ENCODE measurements at regions not wholly inside any gene's neighbourhood (a gene's known extent, or its start where the extent isn't known, plus 50 kb on each side); places are given as distances from the start of the nearest gene placed in this dataset.

DNA sequence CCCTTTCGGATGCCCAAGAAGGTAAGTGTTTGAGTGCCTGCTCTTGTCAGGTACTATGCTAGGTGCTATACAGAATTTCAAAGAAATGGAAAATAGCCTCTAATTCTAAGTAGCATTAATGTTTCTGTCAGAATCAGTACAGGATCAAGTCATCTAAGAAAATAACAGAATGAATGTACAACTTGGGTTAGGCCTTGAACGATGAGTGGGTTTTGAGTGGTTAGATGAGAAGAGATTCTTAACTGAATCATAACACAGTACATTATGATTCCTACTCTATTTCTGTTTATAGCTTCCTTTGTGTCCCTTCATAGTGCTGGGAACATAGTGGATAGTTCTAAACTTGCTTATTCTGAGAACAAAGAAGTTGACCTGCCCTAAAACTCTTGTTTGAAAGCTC lies 253.9 kb downstream of the GLUD2 start:
- H3K4me1 Mint-ChIP-seq (ENCODE audit: low read depth) = no peaks in the 10 kb centered on the region
- no peaks in the 10 kb centered on the region for H3K9me3 Mint-ChIP-seq
- H3K27ac Mint-ChIP-seq = no peak overlapping the region
- no peaks in the 10 kb centered on the region for H3K36me3 Mint-ChIP-seq (ENCODE audit: low read depth)
- H3K4me3 Mint-ChIP-seq = no peak overlapping the region
- intact Hi-C loops (cut with micrococcal nuclease) = no loop called here
- no peaks in the 10 kb centered on the region for H3K27me3 Mint-ChIP-seq

DNA sequence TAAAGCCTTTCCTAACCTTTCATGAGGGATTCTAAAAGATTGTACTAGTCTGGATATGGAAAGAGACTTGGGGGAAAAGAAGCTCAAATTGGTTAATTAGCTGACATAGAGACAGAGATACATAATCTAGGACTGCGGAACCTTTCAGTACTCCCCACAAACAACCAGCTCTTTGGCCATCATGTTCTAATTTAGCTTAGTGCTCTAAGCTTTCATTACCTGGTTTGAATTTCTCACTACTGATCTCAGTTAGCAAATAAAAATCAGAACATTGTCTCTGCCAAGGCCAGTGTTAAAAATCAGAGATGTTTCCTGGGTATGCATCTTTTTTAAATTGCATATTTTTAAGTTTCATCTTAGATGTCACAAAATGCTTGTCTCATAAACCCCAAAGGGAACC lies 254.4 kb downstream of the GLUD2 start:
- no peaks in the 10 kb centered on the region for H3K27me3 Mint-ChIP-seq
- no peaks in the 10 kb centered on the region for H3K4me1 Mint-ChIP-seq (ENCODE audit: low read depth)
- intact Hi-C loops (cut with micrococcal nuclease) = no loop called here
- H3K27ac Mint-ChIP-seq = no peak overlapping the region
- no peaks in the 10 kb centered on the region for H3K9me3 Mint-ChIP-seq
- no peaks in the 10 kb centered on the region for H3K36me3 Mint-ChIP-seq (ENCODE audit: low read depth)
- H3K4me3 Mint-ChIP-seq = no peak overlapping the region

DNA sequence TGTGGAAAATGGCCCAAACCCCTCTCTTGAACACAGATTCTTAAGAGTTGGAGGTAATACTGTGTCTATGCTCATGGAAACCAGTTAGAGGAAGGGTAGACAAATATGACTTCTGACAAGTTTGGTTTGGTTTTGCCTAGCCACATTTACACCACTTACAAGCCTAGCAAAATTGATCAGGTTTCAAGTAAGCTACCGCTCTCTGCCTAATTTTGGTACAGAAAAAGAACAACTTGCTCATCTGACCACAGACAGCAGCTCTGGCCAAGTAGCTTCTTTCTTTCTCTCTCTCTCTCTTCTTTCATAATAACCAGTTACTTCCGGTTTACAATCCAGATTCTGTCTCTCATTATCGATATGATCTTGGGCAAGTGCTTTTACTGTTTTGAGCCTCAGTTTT lies 260.0 kb downstream of the GLUD2 start:
- no peak overlapping the region for H3K27ac Mint-ChIP-seq
- no peaks in the 10 kb centered on the region for H3K4me1 Mint-ChIP-seq (ENCODE audit: low read depth)
- no peak overlapping the region for H3K4me3 Mint-ChIP-seq
- intact Hi-C loops (cut with micrococcal nuclease) = no loop called here
- H3K36me3 Mint-ChIP-seq (ENCODE audit: low read depth) = no peaks in the 10 kb centered on the region
- H3K9me3 Mint-ChIP-seq = no peaks in the 10 kb centered on the region
- H3K27me3 Mint-ChIP-seq = no peaks in the 10 kb centered on the region

DNA sequence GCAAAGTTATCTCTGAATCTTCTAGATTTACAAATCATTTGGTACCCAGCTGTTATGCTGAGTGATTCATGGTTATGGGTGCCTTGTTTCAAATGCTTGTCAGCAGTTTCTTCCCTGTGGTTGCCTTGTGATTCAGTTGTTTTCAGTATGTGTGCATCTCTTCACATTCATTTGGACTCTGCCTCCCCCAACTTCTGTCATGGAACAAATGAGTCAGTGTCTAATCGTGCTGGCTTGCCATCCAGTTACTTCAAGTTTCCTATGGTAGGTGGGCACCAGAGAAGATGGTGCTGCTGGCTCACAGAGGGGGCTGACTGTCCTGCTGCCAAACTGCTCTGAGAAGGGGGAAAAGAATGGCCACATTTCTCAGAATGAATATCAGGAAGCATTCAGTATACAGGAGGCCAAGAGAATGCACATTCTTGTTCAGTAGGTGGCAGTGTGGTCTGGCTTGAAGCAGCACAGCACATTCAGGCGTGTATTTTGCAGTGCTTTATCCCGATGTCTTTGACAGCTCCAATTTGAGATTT lies 260.9 kb downstream of the GLUD2 start:
- Mint-ChIP-seq H3K27me3 (no peaks in the 10 kb centered on the region), H3K4me3 (no peak overlapping the region), H3K36me3 (ENCODE audit: low read depth) (no peaks in the 10 kb centered on the region), H3K9me3 (no peaks in the 10 kb centered on the region), H3K27ac (no peak overlapping the region), H3K4me1 (ENCODE audit: low read depth) (no peaks in the 10 kb centered on the region)
- intact Hi-C loops (cut with micrococcal nuclease) = no loop called here

DNA sequence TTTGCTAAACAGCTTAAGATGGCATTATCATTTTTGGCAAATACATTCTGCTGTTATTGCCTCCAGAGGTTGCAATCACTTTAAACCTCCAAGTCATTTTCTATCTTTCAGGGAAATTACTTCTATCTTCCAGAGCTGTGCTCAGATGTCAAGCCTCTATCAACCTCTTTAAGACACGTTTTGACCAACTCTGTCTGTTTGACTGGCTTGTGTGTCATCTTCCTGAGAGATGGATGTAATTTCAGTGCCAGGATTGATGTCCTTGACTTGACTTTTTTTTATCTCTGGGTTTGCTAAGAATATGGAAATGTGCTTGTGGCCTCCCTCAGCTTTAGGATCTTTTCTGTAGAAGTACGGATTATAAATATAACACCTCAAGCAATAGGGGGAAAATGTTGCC lies 263.4 kb downstream of the GLUD2 start:
- intact Hi-C loops (cut with micrococcal nuclease) = no loop called here
- Mint-ChIP-seq H3K4me1 (ENCODE audit: low read depth) (no peaks in the 10 kb centered on the region), H3K27ac (no peak overlapping the region), H3K27me3 (no peaks in the 10 kb centered on the region), H3K4me3 (no peak overlapping the region), H3K9me3 (no peaks in the 10 kb centered on the region), H3K36me3 (ENCODE audit: low read depth) (no peaks in the 10 kb centered on the region)

DNA sequence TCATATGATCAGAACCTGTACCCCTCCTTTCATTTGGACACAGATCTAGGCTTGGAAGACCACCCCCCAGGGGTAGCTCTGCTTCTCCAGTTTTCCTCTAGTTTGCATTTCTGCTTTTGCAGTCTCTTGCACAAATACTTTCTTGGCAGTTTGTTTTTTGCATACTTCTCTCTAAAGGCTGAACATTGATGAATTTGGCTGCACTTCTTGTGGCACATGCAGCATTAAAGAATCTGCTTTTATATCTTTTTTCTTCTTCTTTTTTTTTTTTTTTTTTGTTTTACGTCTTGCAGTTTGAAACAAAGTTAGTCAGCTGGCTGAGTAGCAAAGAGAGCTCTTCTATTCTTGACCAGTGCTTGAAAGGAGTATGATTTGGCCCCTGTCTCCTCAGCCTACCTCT lies 273.0 kb downstream of the GLUD2 start:
- Mint-ChIP-seq H3K4me1 (ENCODE audit: low read depth) (no peaks in the 10 kb centered on the region), H3K27me3 (no peaks in the 10 kb centered on the region), H3K27ac (no peak overlapping the region), H3K4me3 (no peak overlapping the region), H3K9me3 (no peaks in the 10 kb centered on the region), H3K36me3 (ENCODE audit: low read depth) (no peaks in the 10 kb centered on the region)
- intact Hi-C loops (cut with micrococcal nuclease) = no loop called here

DNA sequence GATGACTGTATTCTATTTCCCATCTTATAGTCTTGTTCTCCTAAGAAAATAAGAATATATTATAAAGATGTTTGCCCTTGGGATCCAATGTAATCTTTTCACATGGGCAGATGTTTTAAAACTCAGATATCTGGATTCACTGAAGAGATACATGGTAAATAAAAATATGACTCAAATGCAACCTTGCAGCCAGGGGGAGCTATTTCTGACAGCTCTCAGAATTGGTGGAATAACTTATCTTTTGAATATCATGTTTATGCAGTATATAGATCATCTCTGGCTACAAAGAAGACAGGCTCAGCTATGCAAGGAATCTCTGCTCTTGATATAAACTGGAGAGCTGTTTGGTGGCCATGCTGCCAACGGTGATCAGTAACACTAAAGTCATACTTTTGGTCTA lies 274.7 kb downstream of the GLUD2 start:
- no peaks in the 10 kb centered on the region for H3K4me1 Mint-ChIP-seq (ENCODE audit: low read depth)
- H3K4me3 Mint-ChIP-seq = no peak overlapping the region
- H3K9me3 Mint-ChIP-seq = no peaks in the 10 kb centered on the region
- H3K27ac Mint-ChIP-seq = no peak overlapping the region
- H3K27me3 Mint-ChIP-seq = no peaks in the 10 kb centered on the region
- H3K36me3 Mint-ChIP-seq (ENCODE audit: low read depth) = no peaks in the 10 kb centered on the region
- intact Hi-C loops (cut with micrococcal nuclease) = no loop called here

DNA sequence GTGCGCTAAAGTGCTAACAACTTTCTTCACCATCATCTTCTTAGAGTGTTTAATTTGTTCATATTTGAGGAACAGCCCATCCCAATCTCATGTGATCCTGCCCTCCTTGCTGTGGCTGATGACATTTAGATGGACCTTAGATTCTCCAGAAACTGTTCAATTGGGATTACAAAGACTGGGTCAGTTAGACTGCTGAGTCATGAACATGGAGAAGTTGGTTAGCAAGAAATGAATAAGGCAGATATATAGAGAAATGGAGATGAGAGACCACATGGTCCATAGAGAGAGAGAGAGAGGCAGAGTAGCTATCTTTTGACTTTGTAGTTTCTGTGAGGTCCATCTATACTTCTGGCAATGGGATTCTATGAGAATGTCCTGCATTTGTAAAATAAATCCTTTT lies 275.9 kb downstream of the GLUD2 start:
- intact Hi-C loops (cut with micrococcal nuclease) = no loop called here
- Mint-ChIP-seq H3K27ac (no peak overlapping the region), H3K9me3 (no peaks in the 10 kb centered on the region), H3K27me3 (no peaks in the 10 kb centered on the region), H3K36me3 (ENCODE audit: low read depth) (no peaks in the 10 kb centered on the region), H3K4me3 (no peak overlapping the region), H3K4me1 (ENCODE audit: low read depth) (no peaks in the 10 kb centered on the region)

DNA sequence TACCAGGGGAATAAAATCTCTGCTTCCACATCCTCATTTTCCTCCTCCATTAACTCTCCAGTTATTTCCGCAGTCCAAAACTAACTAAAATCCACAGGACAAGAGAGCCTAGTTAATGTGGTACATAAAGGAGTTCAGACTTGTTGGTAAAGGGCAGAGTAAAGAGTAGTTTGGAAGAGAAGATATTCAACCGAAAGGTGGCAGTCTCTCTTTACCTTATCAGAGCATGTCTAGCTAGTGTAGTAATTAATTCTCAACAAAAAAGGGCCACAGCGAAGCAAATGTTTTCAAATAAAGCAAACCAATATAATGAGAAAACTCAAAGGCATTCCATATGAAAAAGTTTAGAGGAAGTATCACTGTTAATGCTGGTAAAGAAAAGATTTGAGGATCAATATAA lies 286.5 kb downstream of the GLUD2 start:
- H3K4me1 Mint-ChIP-seq (ENCODE audit: low read depth) = no peaks in the 10 kb centered on the region
- H3K9me3 Mint-ChIP-seq = no peaks in the 10 kb centered on the region
- intact Hi-C loops (cut with micrococcal nuclease) = no loop called here
- no peaks in the 10 kb centered on the region for H3K36me3 Mint-ChIP-seq (ENCODE audit: low read depth)
- no peak overlapping the region for H3K27ac Mint-ChIP-seq
- no peaks in the 10 kb centered on the region for H3K27me3 Mint-ChIP-seq
- H3K4me3 Mint-ChIP-seq = no peak overlapping the region

DNA sequence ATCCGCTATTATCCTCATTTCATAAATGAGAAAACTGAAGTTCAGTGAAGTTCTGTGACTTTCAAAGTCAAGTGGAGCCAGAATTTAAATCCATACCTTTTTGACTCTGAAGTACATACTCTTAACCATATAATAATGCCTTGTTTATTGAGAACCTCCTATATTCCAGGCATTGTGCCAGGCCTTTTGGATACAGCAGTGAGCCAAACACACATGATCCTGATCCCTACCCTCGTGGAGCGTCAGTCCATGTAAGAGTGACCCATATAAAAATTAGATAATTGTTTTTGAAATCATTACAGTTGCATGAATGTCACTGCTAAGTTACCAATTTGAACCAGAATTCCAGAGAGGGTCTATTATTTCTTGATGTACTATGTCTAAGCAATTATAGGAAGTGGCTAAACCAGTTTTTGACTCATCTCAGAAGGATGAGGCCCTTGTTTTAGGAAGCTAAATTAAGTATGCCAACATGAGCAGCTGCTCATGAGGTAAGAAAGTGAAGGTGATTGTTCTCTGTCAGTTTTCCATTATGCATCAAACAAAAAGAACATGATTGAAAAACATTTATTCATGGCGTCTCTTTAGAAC lies 289.5 kb downstream of the GLUD2 start:
- Mint-ChIP-seq H3K4me3 (no peak overlapping the region), H3K4me1 (ENCODE audit: low read depth) (no peaks in the 10 kb centered on the region), H3K27me3 (no peaks in the 10 kb centered on the region), H3K9me3 (no peaks in the 10 kb centered on the region), H3K27ac (no peak overlapping the region), H3K36me3 (ENCODE audit: low read depth) (no peaks in the 10 kb centered on the region)
- intact Hi-C loops (cut with micrococcal nuclease) = no loop called here

DNA sequence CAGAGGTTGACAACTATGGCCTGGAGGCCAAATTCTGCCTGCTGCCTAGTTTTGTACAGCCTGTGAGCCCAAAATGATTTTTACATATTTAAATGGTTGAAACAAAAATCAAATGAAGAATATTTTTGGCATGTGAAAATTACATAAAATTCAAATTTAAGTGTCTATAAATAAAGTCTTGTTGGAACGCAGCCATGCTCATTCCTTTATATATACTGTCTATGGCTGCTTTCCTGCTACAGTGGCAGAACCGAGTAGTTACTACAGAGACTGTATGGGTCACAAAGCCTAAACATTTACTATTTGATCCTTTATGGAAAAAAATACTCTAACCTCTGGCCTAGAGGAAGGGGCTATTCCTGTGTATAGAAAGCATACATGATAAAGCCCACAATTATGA lies 290.4 kb downstream of the GLUD2 start:
- Mint-ChIP-seq H3K27me3 (no peaks in the 10 kb centered on the region), H3K36me3 (ENCODE audit: low read depth) (no peaks in the 10 kb centered on the region), H3K4me1 (ENCODE audit: low read depth) (no peaks in the 10 kb centered on the region), H3K27ac (no peak overlapping the region), H3K4me3 (no peak overlapping the region), H3K9me3 (no peaks in the 10 kb centered on the region)
- intact Hi-C loops (cut with micrococcal nuclease) = no loop called here

DNA sequence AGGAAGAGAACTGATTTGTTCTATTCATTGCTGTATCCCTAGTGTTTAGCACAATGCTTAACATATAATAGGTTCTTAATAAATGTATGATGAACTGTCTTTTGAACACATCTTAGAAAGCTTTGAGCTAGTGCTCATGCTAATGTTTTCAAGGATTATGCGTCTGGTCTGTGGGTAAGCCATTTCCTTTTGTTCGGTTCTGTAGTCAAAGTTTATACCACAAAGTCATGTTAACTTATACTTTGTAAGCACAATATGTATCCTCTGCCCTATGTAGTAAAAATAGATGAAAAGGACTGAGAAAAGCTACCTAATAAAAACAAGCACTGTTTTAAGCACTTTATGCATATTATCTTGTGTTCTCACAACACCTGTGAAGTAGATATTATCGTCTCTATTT lies 301.9 kb downstream of the GLUD2 start:
- no peaks in the 10 kb centered on the region for H3K4me1 Mint-ChIP-seq (ENCODE audit: low read depth)
- intact Hi-C loops (cut with micrococcal nuclease) = no loop called here
- H3K36me3 Mint-ChIP-seq (ENCODE audit: low read depth) = no peaks in the 10 kb centered on the region
- peaks cover 37% of the 10 kb centered on the region for H3K9me3 Mint-ChIP-seq
- no peak overlapping the region for H3K4me3 Mint-ChIP-seq
- no peaks in the 10 kb centered on the region for H3K27me3 Mint-ChIP-seq
- H3K27ac Mint-ChIP-seq = no peak overlapping the region

DNA sequence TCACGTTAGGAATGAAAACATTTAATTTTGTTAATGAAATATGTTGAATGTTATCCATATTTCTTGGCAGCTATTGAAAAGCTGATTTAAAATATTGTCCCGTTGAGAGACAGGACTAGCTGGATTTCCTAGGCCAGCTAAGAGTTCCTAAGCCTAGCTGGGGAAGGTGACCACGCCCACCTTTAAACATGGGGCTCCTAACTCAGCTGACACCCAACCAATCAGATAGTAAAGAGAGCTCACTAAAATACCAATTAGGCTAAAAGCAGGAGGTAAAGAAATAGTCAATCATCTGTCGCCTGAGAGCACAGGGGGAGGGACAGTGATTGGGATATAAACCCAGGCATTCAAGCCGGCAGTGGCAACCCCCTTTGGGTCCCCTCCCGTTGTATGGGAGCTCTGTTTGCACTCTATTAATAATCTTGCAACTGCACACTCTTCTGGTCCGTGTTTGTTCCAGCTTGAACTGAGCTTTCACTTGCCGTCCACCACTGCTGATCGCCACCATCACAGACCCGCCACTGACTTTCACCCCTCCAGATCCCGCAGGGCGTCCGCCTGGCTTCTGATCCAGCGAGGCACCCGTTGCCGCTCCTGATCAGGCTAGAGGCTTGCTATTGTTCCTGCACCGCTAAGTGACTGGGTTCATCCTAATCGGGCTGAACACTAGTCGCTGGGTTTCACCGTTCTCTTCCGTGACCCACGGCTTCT lies 308.9 kb downstream of the GLUD2 start:
- H3K27ac Mint-ChIP-seq = no peak overlapping the region
- no peaks in the 10 kb centered on the region for H3K9me3 Mint-ChIP-seq
- no peak overlapping the region for H3K4me3 Mint-ChIP-seq
- H3K27me3 Mint-ChIP-seq = no peaks in the 10 kb centered on the region
- intact Hi-C loops (cut with micrococcal nuclease) = no loop called here
- H3K4me1 Mint-ChIP-seq (ENCODE audit: low read depth) = no peaks in the 10 kb centered on the region
- no peaks in the 10 kb centered on the region for H3K36me3 Mint-ChIP-seq (ENCODE audit: low read depth)

DNA sequence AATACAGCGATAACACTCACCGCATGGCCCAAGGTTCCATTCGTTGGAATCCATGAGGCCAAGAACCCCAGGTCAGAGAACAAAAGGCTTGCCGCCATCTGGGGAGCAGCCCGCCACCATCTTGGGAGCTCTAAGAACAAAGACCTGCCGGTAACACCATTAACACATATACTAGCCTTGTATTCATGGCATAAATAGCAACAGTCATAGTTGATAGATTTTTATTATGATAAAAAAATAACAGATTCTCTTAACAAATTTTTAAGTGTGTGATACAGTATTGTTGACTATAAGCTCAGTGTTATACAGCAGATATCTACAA lies 309.4 kb downstream of the GLUD2 start:
- no peak overlapping the region for H3K4me3 Mint-ChIP-seq

DNA sequence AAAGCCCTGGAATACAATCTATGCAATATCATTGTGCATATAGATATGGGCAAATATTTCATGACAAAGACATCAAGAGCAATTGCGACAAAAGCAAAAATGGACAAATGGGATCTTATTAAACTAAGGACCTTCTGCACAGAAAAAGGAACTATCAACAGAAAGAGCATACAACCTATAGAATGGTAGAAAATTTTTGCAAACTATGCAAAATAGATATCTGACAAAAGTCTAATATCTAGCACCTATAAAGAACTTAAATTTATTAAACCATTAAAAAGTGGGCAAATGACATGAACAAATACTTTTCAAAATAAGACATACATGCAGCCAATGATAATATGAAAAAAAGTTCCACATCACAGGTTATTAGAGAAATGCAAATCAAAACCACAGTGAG lies 312.9 kb downstream of the GLUD2 start:
- Mint-ChIP-seq H3K9me3 (peaks cover 4% of the 10 kb centered on the region), H3K27me3 (no peaks in the 10 kb centered on the region), H3K4me3 (no peak overlapping the region), H3K4me1 (ENCODE audit: low read depth) (no peaks in the 10 kb centered on the region), H3K36me3 (ENCODE audit: low read depth) (no peaks in the 10 kb centered on the region), H3K27ac (no peak overlapping the region)
- intact Hi-C loops (cut with micrococcal nuclease) = no loop called here

More for the DNA sequence above, 309.4 kb downstream of the GLUD2 start:
- Mint-ChIP-seq H3K27ac (no peak overlapping the region), H3K27me3 (no peaks in the 10 kb centered on the region), H3K4me1 (ENCODE audit: low read depth) (no peaks in the 10 kb centered on the region), H3K36me3 (ENCODE audit: low read depth) (no peaks in the 10 kb centered on the region), H3K9me3 (no peaks in the 10 kb centered on the region)
- intact Hi-C loops (cut with micrococcal nuclease) = no loop called here
